Testis (tissue), 2 donors: ENCODE measurements at regions not wholly inside any gene's neighbourhood (a gene's known extent, or its start where the extent isn't known, plus 50 kb on each side); places are given as distances from the start of the nearest gene placed in this dataset.
A peak's percentile ranks its signal among the peaks of the same experiment; 100 is the strongest.

Source experiments
- DNase-seq: peaks from one replicate; pipeline ENCODE4 v3.0.0-alpha.2; 2019
- H3K27ac ChIP-seq, 2 donors: fragments of 200-600 bp; sonication (generic); one replicate each; pipeline ENCODE4 v1.5.1; 2019
- H3K27me3 ChIP-seq: fragments of 200-600 bp; sonication (generic); one replicate; pipeline ENCODE4 v1.5.1; 2019
- H3K36me3 ChIP-seq: fragments of 200-600 bp; sonication (generic); one replicate; pipeline ENCODE4 v1.5.1; 2017; ENCODE audit warnings: low read depth; ENCODE audit errors: missing control alignments
- H3K4me1 ChIP-seq: fragments of 200-600 bp; sonication (generic); one replicate; pipeline ENCODE4 v1.5.1; 2019
- H3K4me3 ChIP-seq, 2 donors: fragments of 200-600 bp; sonication (generic); one replicate each; pipeline ENCODE4 v1.5.1; 2017 to 2019
- H3K9me3 ChIP-seq: fragments of 200-600 bp; sonication (generic); one replicate; pipeline ENCODE4 v1.5.1; 2017
- CTCF ChIP-seq, 3 experiments: fragments of 450-650 bp in 2 of 3; fragments of 200-600 bp in 1 of 3; sonication (generic) in 1 of 3; IDR thresholded peaks; one replicate each; pipeline ENCODE4 v1.5.1; 2016 to 2019; ENCODE audit warnings: antibody characterized with exemption in 3 of 3, mild to moderate bottlenecking in 2 of 3, moderate library complexity in 1 of 3
- POLR2A ChIP-seq: fragments of 450-650 bp; IDR thresholded peaks from one replicate; pipeline ENCODE4 v1.6.1; 2017; ENCODE audit warnings: antibody characterized with exemption, mild to moderate bottlenecking, moderate library complexity
- WGBS, 2 donors: methylation state at CpG; one replicate each; pipeline ENCODE4 v1.1.5; 2018; 5-methylcytosine and 5-hydroxymethylcytosine counted together
- intact Hi-C: fragments of 100-400 bp; cut with DNase I; formaldehyde crosslinking; loops from one replicate; pipeline ENCODE4 v1.15.1; 2023; ENCODE audit warnings: low total_unique reads

GRCh38 chr3:110413807-110414748 lies 657.5 kb upstream of the NECTIN3 start:
- Histone ChIP-seq H3K9me3 (no peaks in the 10 kb centered on the region), H3K27me3 (no peaks in the 10 kb centered on the region), H3K36me3 (no peaks in the 10 kb centered on the region), H3K4me1 (no peaks in the 10 kb centered on the region), H3K4me3 (no peak overlapping the region), H3K27ac (peak overlapping the region in 1 of 2 donors; percentile 39)
- intact Hi-C loops, result no loop called here
- TF ChIP-seq POLR2A, result no peak
- no peak for DNase-seq
- 57 to 62% methylated on average over 4 of the region's 4 CpGs for WGBS, 2 donors

- Histone ChIP-seq H3K4me3 (no peak overlapping the region), H3K27ac (peak overlapping the region in 1 of 2 donors; percentile 39), H3K36me3 (no peaks in the 10 kb centered on the region), H3K27me3 (no peaks in the 10 kb centered on the region), H3K4me1 (peaks cover under 1% of the 10 kb centered on the region), H3K9me3 (no peaks in the 10 kb centered on the region)
- no peak for TF ChIP-seq POLR2A
- TF ChIP-seq CTCF (IDR thresholded peaks at IDR 0.05), result no peak
- WGBS, 2 donors, result 72 to 75% methylated on average over 3 of the region's 3 CpGs
- intact Hi-C loops, result no loop called here
- DNase-seq, result no peak
Observed at GRCh38 chr3:110414855-110415254, 656.8 kb upstream of the NECTIN3 start.

GRCh38 chr3:110419096-110419495 lies 652.5 kb upstream of the NECTIN3 start:
- peaks cover 3% of the 10 kb centered on the region for H3K4me1 ChIP-seq
- no peaks in the 10 kb centered on the region for H3K27me3 ChIP-seq
- DNase-seq, result no peak
- no peak overlapping the region for H3K27ac ChIP-seq
- no peak overlapping the region for H3K4me3 ChIP-seq
- TF ChIP-seq POLR2A, result no peak
- no peak for TF ChIP-seq CTCF (IDR thresholded peaks at IDR 0.05)
- intact Hi-C loops, result no loop called here
- H3K9me3 ChIP-seq, result no peaks in the 10 kb centered on the region
- 73 to 80% methylated on average over 2 of the region's 2 CpGs for WGBS, 2 donors
- H3K36me3 ChIP-seq, result no peaks in the 10 kb centered on the region

- DNase-seq, result no peak
- no peaks in the 10 kb centered on the region for H3K9me3 ChIP-seq
- TF ChIP-seq POLR2A, result no peak
- no peak for TF ChIP-seq CTCF (IDR thresholded peaks at IDR 0.05)
- H3K4me3 ChIP-seq, result no peak overlapping the region
- no peaks in the 10 kb centered on the region for H3K36me3 ChIP-seq
- intact Hi-C loops, result no loop called here
- WGBS, 2 donors, result 49 to 51% methylated on average over 2 of the region's 2 CpGs
- no peak overlapping the region for H3K27ac ChIP-seq
- peaks cover 3% of the 10 kb centered on the region for H3K4me1 ChIP-seq
- no peaks in the 10 kb centered on the region for H3K27me3 ChIP-seq
Observed at GRCh38 chr3:110419601-110420000, 652.0 kb upstream of the NECTIN3 start.

- H3K27me3 ChIP-seq, result no peaks in the 10 kb centered on the region
- H3K27ac ChIP-seq, result no peak overlapping the region
- H3K4me3 ChIP-seq, result no peak overlapping the region
- DNase-seq, result no peak
- no peaks in the 10 kb centered on the region for H3K36me3 ChIP-seq
- TF ChIP-seq CTCF (IDR thresholded peaks at IDR 0.05), result no peak
- no peak for TF ChIP-seq POLR2A
- H3K9me3 ChIP-seq, result no peaks in the 10 kb centered on the region
- peaks cover 3% of the 10 kb centered on the region for H3K4me1 ChIP-seq
- 75 to 82% methylated on average over 3 of the region's 3 CpGs for WGBS, 2 donors
- intact Hi-C loops, result no loop called here
Observed at GRCh38 chr3:110420158-110420641, 651.4 kb upstream of the NECTIN3 start.
